ENCODE measurements at regions not wholly inside any gene's neighbourhood (a gene's known extent, or its start where the extent isn't known, plus 50 kb on each side); places are given as distances from the start of the nearest gene placed in this dataset.

DNA sequence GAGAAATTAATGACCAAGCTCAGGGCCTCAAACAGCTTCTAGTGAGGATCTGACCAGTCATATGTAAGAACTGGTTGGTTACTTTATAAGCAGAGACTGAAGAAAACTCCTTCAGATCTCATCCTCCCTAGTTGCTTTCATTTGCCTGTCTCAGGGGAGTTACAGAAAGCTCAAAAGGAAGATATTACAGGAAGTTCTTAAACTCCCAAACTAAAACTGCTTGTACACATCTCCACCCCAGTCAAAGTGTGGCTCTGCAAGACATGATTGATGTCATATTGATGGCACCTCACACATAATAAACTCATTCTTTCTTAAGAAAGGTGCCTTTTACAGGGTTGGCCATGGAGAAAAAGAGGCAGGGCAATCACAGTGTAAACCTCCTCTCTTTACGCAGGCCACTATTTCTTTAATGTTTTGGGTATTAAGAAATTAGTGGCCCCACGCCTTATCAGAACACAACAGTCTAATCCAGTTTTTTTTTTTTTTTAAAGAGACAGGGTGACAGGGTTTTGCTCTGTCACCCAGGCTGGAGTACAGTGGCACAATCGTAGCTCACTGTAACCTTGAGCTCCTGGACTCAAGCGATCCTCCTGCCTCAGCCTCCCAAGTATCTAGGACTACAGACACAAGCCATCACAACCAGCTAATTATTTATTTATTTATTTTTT, 62.6 kb upstream of the STK17B start:
- TF ChIP-seq, protein P1, sequence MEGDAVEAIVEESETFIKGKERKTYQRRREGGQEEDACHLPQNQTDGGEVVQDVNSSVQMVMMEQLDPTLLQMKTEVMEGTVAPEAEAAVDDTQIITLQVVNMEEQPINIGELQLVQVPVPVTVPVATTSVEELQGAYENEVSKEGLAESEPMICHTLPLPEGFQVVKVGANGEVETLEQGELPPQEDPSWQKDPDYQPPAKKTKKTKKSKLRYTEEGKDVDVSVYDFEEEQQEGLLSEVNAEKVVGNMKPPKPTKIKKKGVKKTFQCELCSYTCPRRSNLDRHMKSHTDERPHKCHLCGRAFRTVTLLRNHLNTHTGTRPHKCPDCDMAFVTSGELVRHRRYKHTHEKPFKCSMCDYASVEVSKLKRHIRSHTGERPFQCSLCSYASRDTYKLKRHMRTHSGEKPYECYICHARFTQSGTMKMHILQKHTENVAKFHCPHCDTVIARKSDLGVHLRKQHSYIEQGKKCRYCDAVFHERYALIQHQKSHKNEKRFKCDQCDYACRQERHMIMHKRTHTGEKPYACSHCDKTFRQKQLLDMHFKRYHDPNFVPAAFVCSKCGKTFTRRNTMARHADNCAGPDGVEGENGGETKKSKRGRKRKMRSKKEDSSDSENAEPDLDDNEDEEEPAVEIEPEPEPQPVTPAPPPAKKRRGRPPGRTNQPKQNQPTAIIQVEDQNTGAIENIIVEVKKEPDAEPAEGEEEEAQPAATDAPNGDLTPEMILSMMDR (IDR thresholded peaks at IDR 0.05): no peak
- no peak for TF ChIP-seq POLR2A (IDR thresholded peaks at IDR 0.05)

Data from lower leg skin (tissue), 3 donors.